ENCODE measurements at regions not wholly inside any gene's neighbourhood (a gene's known extent, or its start where the extent isn't known, plus 50 kb on each side); places are given as distances from the start of the nearest gene placed in this dataset.

DNA sequence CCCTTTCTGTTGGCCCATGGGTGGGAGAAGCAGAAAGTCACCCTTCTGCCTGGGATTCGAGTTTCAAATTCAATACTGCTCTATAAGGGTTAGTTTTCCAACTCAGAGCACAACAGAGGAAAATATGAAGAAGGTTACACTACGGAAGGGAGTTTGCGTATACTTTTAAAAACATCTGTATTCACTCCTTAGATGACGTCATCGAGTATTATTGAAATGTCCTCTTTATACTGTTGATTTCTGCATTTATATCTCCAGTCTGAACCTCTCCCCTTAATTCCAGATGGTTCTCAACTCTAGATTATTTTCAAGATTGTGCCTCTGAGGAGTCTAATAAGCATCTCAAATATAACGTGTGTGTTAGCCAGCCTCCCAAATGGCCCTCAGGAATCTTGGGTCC lies 249.1 kb downstream of the MAP2K4 start:
- no peak overlapping the region for H3K9ac ChIP-seq (ENCODE audit: extremely low read depth, insufficient read length, low read length)
- no peaks in the 10 kb centered on the region for H3K4me1 Mint-ChIP-seq
- no peak overlapping the region for H3K14ac ChIP-seq (ENCODE audit: insufficient read depth, low read length)
- no peak overlapping the region for H2AK5ac ChIP-seq (ENCODE audit: insufficient read length, low read length)
- no peak overlapping the region for H3K23ac ChIP-seq (ENCODE audit: insufficient read length, low read depth, low read length)
- no peak overlapping the region for H3K27ac Mint-ChIP-seq
- H3K9me3 ChIP-seq (ENCODE audit: control insufficient read depth, low read depth, low read length): no peaks in the 10 kb centered on the region
- no peak overlapping the region for H2AFZ ChIP-seq (ENCODE audit: low read length)
- H2BK12ac ChIP-seq (ENCODE audit: insufficient read length, low read depth, low read length): no peak overlapping the region
- H3K4me2 ChIP-seq (ENCODE audit: insufficient read depth, insufficient read length, low read length): no peak overlapping the region
- no peak overlapping the region for H4K5ac ChIP-seq (ENCODE audit: insufficient read length, low read depth, low read length)
- H3K4me1 ChIP-seq (ENCODE audit: insufficient read depth, low read length): no peaks in the 10 kb centered on the region
- H4K91ac ChIP-seq (ENCODE audit: insufficient read length, low read depth, low read length): no peak overlapping the region
- no peak overlapping the region for H3K4me3 Mint-ChIP-seq
- no peak overlapping the region for H3K4ac ChIP-seq (ENCODE audit: low read depth, low read length)
- H3K9me3 Mint-ChIP-seq: peaks cover 6 to 7% of the 10 kb centered on the region in 2 experiments; a peak in 4 of 5 replicates
- no peaks in the 10 kb centered on the region for H4K20me1 ChIP-seq (ENCODE audit: control insufficient read depth, insufficient read depth, insufficient read length)
- H3K27me3 ChIP-seq (ENCODE audit: insufficient read depth, low read length): no peaks in the 10 kb centered on the region
- TF ChIP-seq, protein P1, sequence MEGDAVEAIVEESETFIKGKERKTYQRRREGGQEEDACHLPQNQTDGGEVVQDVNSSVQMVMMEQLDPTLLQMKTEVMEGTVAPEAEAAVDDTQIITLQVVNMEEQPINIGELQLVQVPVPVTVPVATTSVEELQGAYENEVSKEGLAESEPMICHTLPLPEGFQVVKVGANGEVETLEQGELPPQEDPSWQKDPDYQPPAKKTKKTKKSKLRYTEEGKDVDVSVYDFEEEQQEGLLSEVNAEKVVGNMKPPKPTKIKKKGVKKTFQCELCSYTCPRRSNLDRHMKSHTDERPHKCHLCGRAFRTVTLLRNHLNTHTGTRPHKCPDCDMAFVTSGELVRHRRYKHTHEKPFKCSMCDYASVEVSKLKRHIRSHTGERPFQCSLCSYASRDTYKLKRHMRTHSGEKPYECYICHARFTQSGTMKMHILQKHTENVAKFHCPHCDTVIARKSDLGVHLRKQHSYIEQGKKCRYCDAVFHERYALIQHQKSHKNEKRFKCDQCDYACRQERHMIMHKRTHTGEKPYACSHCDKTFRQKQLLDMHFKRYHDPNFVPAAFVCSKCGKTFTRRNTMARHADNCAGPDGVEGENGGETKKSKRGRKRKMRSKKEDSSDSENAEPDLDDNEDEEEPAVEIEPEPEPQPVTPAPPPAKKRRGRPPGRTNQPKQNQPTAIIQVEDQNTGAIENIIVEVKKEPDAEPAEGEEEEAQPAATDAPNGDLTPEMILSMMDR (conservative IDR thresholded peaks at IDR 0.05): no peak
- no peak overlapping the region for H3K18ac ChIP-seq (ENCODE audit: insufficient read length, low read depth, low read length)
- no peak for DNase-seq
- no peak overlapping the region for H3K27ac ChIP-seq (ENCODE audit: insufficient read length, low read depth, low read length)
- no peaks in the 10 kb centered on the region for H3K79me1 ChIP-seq (ENCODE audit: insufficient read depth, low read depth, low read length, poor library complexity, severe bottlenecking)
- no peak overlapping the region for H2BK20ac ChIP-seq (ENCODE audit: low read depth, low read length, poor library complexity, severe bottlenecking)
- peaks cover 1 to 4% (median 3%) of the 10 kb centered on the region in 3 experiments; a peak in 1 of 7 replicates for H3K36me3 Mint-ChIP-seq (ENCODE audit: insufficient read depth in 1 of 3, low read depth in 3 of 3)
- WGBS (ENCODE audit: extremely low coverage, insufficient read length, low lambda C conversion rate): no CpG with 5 or more reads among the region's 6 CpGs
- H3K79me2 ChIP-seq (ENCODE audit: insufficient read depth, low read length): no peaks in the 10 kb centered on the region
- no peaks in the 10 kb centered on the region for H3K27me3 Mint-ChIP-seq (ENCODE audit: low read depth)
- H4K8ac ChIP-seq (replicated peaks; ENCODE audit: insufficient read length, low read depth, low read length): no peak overlapping the region
- H3K23me2 ChIP-seq (ENCODE audit: insufficient read length, low read depth, low read length, poor library complexity, severe bottlenecking): no peaks in the 10 kb centered on the region
- H2BK5ac ChIP-seq (ENCODE audit: insufficient read length, low read length): no peak overlapping the region
- H2BK120ac ChIP-seq (ENCODE audit: low read depth, low read length, poor library complexity, severe bottlenecking): no peak overlapping the region
- H3T11ph ChIP-seq (ENCODE audit: low read length): no peak overlapping the region
- no peak overlapping the region for H3K56ac ChIP-seq (ENCODE audit: insufficient read length, low read depth, low read length)
- no peak overlapping the region for H2BK15ac ChIP-seq (ENCODE audit: low read depth, low read length)

Data from H9 (cell line).